ENCODE measurements at regions not wholly inside any gene's neighbourhood (a gene's known extent, or its start where the extent isn't known, plus 50 kb on each side); places are given as distances from the start of the nearest gene placed in this dataset.

DNA sequence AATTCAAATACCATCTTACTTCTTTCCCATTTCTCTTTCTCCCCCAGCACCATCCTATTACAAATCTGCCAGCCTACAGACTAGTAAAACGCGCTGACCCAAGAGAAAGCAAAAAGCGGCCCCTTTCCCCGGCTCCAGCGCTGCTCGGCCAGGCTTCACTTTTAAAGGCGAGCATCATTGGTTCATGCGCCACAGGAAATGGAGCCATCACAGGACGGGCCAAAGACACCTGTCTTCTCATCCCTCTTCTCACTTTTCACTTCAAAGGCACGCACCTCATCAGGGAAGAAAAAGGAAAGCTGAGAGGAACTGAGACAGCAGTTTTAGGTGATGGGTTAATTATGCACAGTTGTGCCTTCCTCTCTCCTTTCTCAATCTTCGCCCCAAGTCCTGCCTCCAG lies 664.2 kb upstream of the USP24 start:
- intact Hi-C loops (cut with DNase I), result no loop called here

GRCh38 chr1:55877437-55878232 lies 662.5 kb upstream of the USP24 start:
- intact Hi-C loops (cut with DNase I), result no loop called here
- no peaks in the 10 kb centered on the region for H3K36me3 ChIP-seq

More for the DNA sequence above, 664.2 kb upstream of the USP24 start:
- Histone ChIP-seq H3K9me3 (no peaks in the 10 kb centered on the region), H3K27ac (no peak overlapping the region), H3K4me1 (no peaks in the 10 kb centered on the region), H3K36me3 (no peaks in the 10 kb centered on the region), H3K4me3 (no peak overlapping the region), H3K27me3 (no peaks in the 10 kb centered on the region)
- TF ChIP-seq, protein P1, sequence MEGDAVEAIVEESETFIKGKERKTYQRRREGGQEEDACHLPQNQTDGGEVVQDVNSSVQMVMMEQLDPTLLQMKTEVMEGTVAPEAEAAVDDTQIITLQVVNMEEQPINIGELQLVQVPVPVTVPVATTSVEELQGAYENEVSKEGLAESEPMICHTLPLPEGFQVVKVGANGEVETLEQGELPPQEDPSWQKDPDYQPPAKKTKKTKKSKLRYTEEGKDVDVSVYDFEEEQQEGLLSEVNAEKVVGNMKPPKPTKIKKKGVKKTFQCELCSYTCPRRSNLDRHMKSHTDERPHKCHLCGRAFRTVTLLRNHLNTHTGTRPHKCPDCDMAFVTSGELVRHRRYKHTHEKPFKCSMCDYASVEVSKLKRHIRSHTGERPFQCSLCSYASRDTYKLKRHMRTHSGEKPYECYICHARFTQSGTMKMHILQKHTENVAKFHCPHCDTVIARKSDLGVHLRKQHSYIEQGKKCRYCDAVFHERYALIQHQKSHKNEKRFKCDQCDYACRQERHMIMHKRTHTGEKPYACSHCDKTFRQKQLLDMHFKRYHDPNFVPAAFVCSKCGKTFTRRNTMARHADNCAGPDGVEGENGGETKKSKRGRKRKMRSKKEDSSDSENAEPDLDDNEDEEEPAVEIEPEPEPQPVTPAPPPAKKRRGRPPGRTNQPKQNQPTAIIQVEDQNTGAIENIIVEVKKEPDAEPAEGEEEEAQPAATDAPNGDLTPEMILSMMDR (IDR thresholded peaks at IDR 0.05), result no peak
- no peak for TF ChIP-seq POLR2A (IDR thresholded peaks at IDR 0.05)
- WGBS, 2 donors, result 91 to 93% methylated on average over 11 of the region's 11 CpGs
- no peak for DNase-seq

DNA sequence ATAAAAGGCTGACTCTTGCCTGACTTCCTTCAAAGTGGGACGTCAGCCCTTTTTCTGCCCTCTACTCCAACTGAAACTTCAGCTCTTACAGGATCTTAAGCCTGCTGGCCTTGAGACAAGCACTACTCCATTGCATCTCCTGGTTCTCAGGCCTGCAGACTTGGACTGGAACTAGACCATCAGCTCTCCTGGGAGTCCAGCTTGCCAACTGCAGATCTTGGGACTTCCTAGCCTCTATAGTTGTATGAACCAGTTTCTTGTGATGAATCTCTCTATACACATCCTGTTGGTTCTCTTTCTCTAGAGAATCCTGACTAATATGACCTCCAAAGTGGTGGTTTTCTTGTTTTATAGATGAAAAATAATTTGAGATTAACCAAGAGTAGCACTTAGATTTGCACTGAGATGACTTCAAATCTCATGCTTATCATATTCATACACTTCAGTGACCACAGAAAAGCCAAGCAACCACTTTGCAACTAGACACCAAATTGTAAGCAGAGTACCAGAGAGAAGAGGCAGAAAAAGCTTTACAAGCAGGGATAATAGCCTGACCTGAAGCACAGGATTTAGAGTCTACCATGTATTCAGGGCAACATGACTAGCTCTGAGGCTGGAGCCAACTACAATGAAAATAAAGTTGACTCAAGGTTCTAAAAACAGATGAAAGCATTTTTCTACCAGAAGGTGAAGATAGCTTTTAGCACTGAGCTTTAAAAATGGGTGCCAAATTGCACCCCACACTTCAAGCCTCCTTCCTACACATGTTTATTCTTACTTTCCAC lies 661.3 kb upstream of the USP24 start:
- H3K27ac ChIP-seq, result no peak overlapping the region
- H3K4me3 ChIP-seq, result no peak overlapping the region
- no peak for DNase-seq
- H3K36me3 ChIP-seq, result no peaks in the 10 kb centered on the region
- intact Hi-C loops (cut with DNase I), result no loop called here
- H3K9me3 ChIP-seq, result no peaks in the 10 kb centered on the region
- H3K27me3 ChIP-seq, result no peaks in the 10 kb centered on the region
- no peaks in the 10 kb centered on the region for H3K4me1 ChIP-seq
- WGBS, 2 donors, result 77 to 86% methylated on average over 1 of the region's 1 CpG
- no peak for TF ChIP-seq POLR2A (IDR thresholded peaks at IDR 0.05)
- TF ChIP-seq, protein P1 (IDR thresholded peaks at IDR 0.05), result no peak

More at GRCh38 chr1:55877437-55878232, 662.5 kb upstream of the USP24 start:
- Histone ChIP-seq H3K9me3 (no peaks in the 10 kb centered on the region), H3K27ac (no peak overlapping the region), H3K4me3 (no peak overlapping the region), H3K27me3 (no peaks in the 10 kb centered on the region), H3K4me1 (no peaks in the 10 kb centered on the region)
- WGBS, 2 donors, result 52 to 65% methylated on average over 6 of the region's 6 CpGs
- no peak for DNase-seq
- TF ChIP-seq, protein P1 (IDR thresholded peaks at IDR 0.05), result no peak
- TF ChIP-seq POLR2A (IDR thresholded peaks at IDR 0.05), result no peak

DNA sequence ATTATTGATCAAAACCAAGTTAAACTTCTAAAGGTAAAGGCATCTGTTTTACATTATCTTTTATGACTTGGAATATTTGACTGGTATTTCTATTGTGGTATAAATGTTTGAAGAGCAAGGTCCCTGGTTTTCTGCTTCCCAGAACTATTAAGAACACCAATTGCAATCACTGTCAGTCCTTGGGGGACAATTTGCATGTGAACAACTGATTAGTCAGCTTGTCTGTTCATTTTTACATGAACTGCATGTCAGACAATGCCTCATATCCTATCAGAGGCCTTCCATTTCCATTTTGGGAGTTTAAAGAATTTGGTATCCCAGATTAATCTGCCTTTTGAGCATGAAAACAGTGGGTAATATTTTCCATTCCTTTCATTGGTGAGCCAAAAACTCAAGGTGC lies 654.9 kb upstream of the USP24 start:
- TF ChIP-seq, protein P1 (IDR thresholded peaks at IDR 0.05), result no peak
- TF ChIP-seq POLR2A (IDR thresholded peaks at IDR 0.05), result no peak
- Histone ChIP-seq H3K4me3 (no peak overlapping the region), H3K27me3 (no peaks in the 10 kb centered on the region), H3K4me1 (no peaks in the 10 kb centered on the region), H3K9me3 (no peaks in the 10 kb centered on the region), H3K36me3 (no peaks in the 10 kb centered on the region), H3K27ac (no peak overlapping the region)
- DNase-seq, result no peak
- intact Hi-C loops (cut with DNase I), result no loop called here

DNA sequence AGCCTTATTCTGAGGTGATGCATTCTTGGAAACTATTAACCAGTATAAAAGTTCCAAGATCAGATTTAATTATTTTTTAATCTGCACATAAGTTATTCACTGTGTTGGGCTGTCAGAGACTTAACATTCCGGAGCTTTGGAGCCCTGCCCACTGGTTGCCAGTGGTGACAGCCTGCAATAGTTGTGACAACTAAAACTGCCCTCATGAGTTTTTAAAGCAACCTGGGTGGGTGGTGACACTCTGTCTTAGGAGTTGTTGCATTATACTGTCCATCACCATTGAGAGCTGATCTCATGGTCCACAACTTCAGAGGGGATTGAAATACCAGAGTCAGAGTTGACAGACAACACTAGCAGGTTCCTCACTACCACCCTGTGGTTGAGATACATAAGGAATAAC lies 653.9 kb upstream of the USP24 start:
- 38 to 44% methylated on average over 1 of the region's 1 CpG for WGBS, 2 donors

More for the DNA sequence above, 653.9 kb upstream of the USP24 start:
- Histone ChIP-seq H3K9me3 (no peaks in the 10 kb centered on the region), H3K27ac (no peak overlapping the region), H3K27me3 (no peaks in the 10 kb centered on the region), H3K4me1 (no peaks in the 10 kb centered on the region), H3K4me3 (no peak overlapping the region), H3K36me3 (no peaks in the 10 kb centered on the region)
- intact Hi-C loops (cut with DNase I), result no loop called here
- TF ChIP-seq, protein P1 (IDR thresholded peaks at IDR 0.05), result no peak
- TF ChIP-seq POLR2A (IDR thresholded peaks at IDR 0.05), result no peak
- no peak for DNase-seq
